Uterus (tissue), 2 donors: ENCODE measurements at regions not wholly inside any gene's neighbourhood (a gene's known extent, or its start where the extent isn't known, plus 50 kb on each side); places are given as distances from the start of the nearest gene placed in this dataset.

Source experiments
- CTCF ChIP-seq, 4 experiments: fragments of 200-600 bp in 2 of 4; fragments of 450-650 bp in 2 of 4; sonication (generic) in 2 of 4; IDR thresholded peaks; one replicate each; pipeline ENCODE4 v1.5.1; 2016 to 2019; ENCODE audit warnings: antibody characterized with exemption in 4 of 4, mild to moderate bottlenecking in 2 of 4, moderate library complexity in 1 of 4
- POLR2A ChIP-seq, 2 donors: fragments of 450-650 bp; IDR thresholded peaks; one replicate each; pipeline ENCODE4 v1.6.1; 2016; ENCODE audit warnings: antibody characterized with exemption in 2 of 2, mild to moderate bottlenecking in 1 of 2, moderate library complexity in 1 of 2

GRCh38 chr20:6439737-6440442 is 317.1 kb upstream of the FERMT1 start:
- TF ChIP-seq CTCF (IDR thresholded peaks at IDR 0.05) (no peak), POLR2A (IDR thresholded peaks at IDR 0.05) (no peak)
